ENCODE measurements at regions not wholly inside any gene's neighbourhood (a gene's known extent, or its start where the extent isn't known, plus 50 kb on each side); places are given as distances from the start of the nearest gene placed in this dataset.

GRCh38 chr18:73983496-73983895 lies 164.1 kb downstream of the FBXO15 start:
- TF ChIP-seq CTCF (IDR thresholded peaks at IDR 0.05), result no peak
- TF ChIP-seq POLR2A (IDR thresholded peaks at IDR 0.05), result no peak
